22Rv1 (cell line): ENCODE measurements at regions not wholly inside any gene's neighbourhood (a gene's known extent, or its start where the extent isn't known, plus 50 kb on each side); places are given as distances from the start of the nearest gene placed in this dataset.

Experiments
- ZFX ChIP-seq: fragments of 450-650 bp; IDR thresholded peaks from 2 replicates; pipeline ENCODE4 v1.6.1; 2017; ENCODE audit warnings: antibody characterized with exemption, borderline replicate concordance
- TF ChIP-seq, protein P1 (sequence below): fragments of 450-650 bp; IDR thresholded peaks from 2 replicates; pipeline ENCODE4 v1.5.1; 2017; ENCODE audit warnings: mild to moderate bottlenecking

- TF ChIP-seq, protein P1, sequence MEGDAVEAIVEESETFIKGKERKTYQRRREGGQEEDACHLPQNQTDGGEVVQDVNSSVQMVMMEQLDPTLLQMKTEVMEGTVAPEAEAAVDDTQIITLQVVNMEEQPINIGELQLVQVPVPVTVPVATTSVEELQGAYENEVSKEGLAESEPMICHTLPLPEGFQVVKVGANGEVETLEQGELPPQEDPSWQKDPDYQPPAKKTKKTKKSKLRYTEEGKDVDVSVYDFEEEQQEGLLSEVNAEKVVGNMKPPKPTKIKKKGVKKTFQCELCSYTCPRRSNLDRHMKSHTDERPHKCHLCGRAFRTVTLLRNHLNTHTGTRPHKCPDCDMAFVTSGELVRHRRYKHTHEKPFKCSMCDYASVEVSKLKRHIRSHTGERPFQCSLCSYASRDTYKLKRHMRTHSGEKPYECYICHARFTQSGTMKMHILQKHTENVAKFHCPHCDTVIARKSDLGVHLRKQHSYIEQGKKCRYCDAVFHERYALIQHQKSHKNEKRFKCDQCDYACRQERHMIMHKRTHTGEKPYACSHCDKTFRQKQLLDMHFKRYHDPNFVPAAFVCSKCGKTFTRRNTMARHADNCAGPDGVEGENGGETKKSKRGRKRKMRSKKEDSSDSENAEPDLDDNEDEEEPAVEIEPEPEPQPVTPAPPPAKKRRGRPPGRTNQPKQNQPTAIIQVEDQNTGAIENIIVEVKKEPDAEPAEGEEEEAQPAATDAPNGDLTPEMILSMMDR: no peak
- no peak for TF ChIP-seq ZFX
Measured at GRCh38 chr9:113665756-113666155, 202.2 kb downstream of the RGS3 start.
